ENCODE measurements at regions not wholly inside any gene's neighbourhood (a gene's known extent, or its start where the extent isn't known, plus 50 kb on each side); places are given as distances from the start of the nearest gene placed in this dataset.

GRCh38 chr9:82808478-82808877, 254.5 kb downstream of the RASEF start:
- no peak overlapping the region for H3K4me3 ChIP-seq (ENCODE audit: control insufficient read depth, low read depth, low read length)
- TF ChIP-seq CTCF (conservative IDR thresholded peaks at IDR 0.05; ENCODE audit: control insufficient read depth, insufficient read depth, low read depth, low read length): no peak
- DNase-seq (ENCODE audit: low read depth): no peak

GRCh38 chr9:82810915-82811314, 252.0 kb downstream of the RASEF start:
- DNase-seq (ENCODE audit: low read depth): peak; percentile 2
- no peak for TF ChIP-seq CTCF (conservative IDR thresholded peaks at IDR 0.05; ENCODE audit: control insufficient read depth, insufficient read depth, low read depth, low read length)

GRCh38 chr9:82819260-82819659, 243.7 kb downstream of the RASEF start:
- H3K4me3 ChIP-seq (ENCODE audit: control insufficient read depth, low read depth, low read length): no peak overlapping the region
- TF ChIP-seq CTCF (conservative IDR thresholded peaks at IDR 0.05; ENCODE audit: control insufficient read depth, insufficient read depth, low read depth, low read length): no peak
- no peak for DNase-seq (ENCODE audit: low read depth)

More at GRCh38 chr9:82810915-82811314, 252.0 kb downstream of the RASEF start:
- no peak overlapping the region for H3K4me3 ChIP-seq (ENCODE audit: control insufficient read depth, low read depth, low read length)

- no peak for TF ChIP-seq CTCF (conservative IDR thresholded peaks at IDR 0.05; ENCODE audit: control insufficient read depth, insufficient read depth, low read depth, low read length)
These were observed 242.8 kb downstream of the RASEF start for GRCh38 chr9:82820186-82820585.

GRCh38 chr9:82829818-82830217, 233.1 kb downstream of the RASEF start:
- DNase-seq (ENCODE audit: low read depth): no peak
- no peak overlapping the region for H3K4me3 ChIP-seq (ENCODE audit: control insufficient read depth, low read depth, low read length)
- TF ChIP-seq CTCF (conservative IDR thresholded peaks at IDR 0.05; ENCODE audit: control insufficient read depth, insufficient read depth, low read depth, low read length): no peak

More at GRCh38 chr9:82820186-82820585, 242.8 kb downstream of the RASEF start:
- no peak for DNase-seq (ENCODE audit: low read depth)
- H3K4me3 ChIP-seq (ENCODE audit: control insufficient read depth, low read depth, low read length): no peak overlapping the region

- H3K4me3 ChIP-seq (ENCODE audit: control insufficient read depth, low read depth, low read length): no peak overlapping the region
- no peak for DNase-seq (ENCODE audit: low read depth)
- no peak for TF ChIP-seq CTCF (conservative IDR thresholded peaks at IDR 0.05; ENCODE audit: control insufficient read depth, insufficient read depth, low read depth, low read length)
These were observed 197.4 kb downstream of the RASEF start for GRCh38 chr9:82865524-82865923.

Measured in fibroblast of mammary gland (primary cell).